Non-pigmented ciliary epithelial cell (primary cell): ENCODE measurements at regions not wholly inside any gene's neighbourhood (a gene's known extent, or its start where the extent isn't known, plus 50 kb on each side); places are given as distances from the start of the nearest gene placed in this dataset.

ENCODE experiments used
- DNase-seq: peaks from one replicate; pipeline ENCODE4 v3.0.0-alpha.2; 2010; ENCODE audit warnings: low read depth

GRCh38 chr2:48107326-48107925 lies 201.1 kb upstream of the FBXO11 start:
- DNase-seq = no peak

GRCh38 chr2:48108455-48108854 lies 202.2 kb upstream of the FBXO11 start:
- DNase-seq = no peak

GRCh38 chr2:48109491-48110204 lies 203.3 kb upstream of the FBXO11 start:
- no peak for DNase-seq

- DNase-seq = no peak
Observed at GRCh38 chr2:48110492-48110891, 204.0 kb upstream of the FOXN2 start.

- DNase-seq = no peak
Observed at GRCh38 chr2:48112911-48113680, 201.4 kb upstream of the FOXN2 start.

- no peak for DNase-seq
Observed at GRCh38 chr2:48113767-48114166, 200.7 kb upstream of the FOXN2 start.

- DNase-seq = no peak
Observed at GRCh38 chr2:48114256-48114655, 200.2 kb upstream of the FOXN2 start.

- DNase-seq = no peak
Observed at GRCh38 chr2:48116497-48116896, 198.0 kb upstream of the FOXN2 start.

GRCh38 chr2:48118895-48119294 lies 195.6 kb upstream of the FOXN2 start:
- DNase-seq = no peak

GRCh38 chr2:48120112-48120511 lies 194.4 kb upstream of the FOXN2 start:
- DNase-seq = no peak

GRCh38 chr2:48120759-48121242 lies 193.7 kb upstream of the FOXN2 start:
- no peak for DNase-seq

GRCh38 chr2:48122166-48122565 lies 192.3 kb upstream of the FOXN2 start:
- DNase-seq = no peak

GRCh38 chr2:48124592-48124991 lies 189.9 kb upstream of the FOXN2 start:
- DNase-seq = no peak

- no peak for DNase-seq
Observed at GRCh38 chr2:48126162-48126561, 188.3 kb upstream of the FOXN2 start.

GRCh38 chr2:48127612-48128191 lies 186.8 kb upstream of the FOXN2 start:
- no peak for DNase-seq

- no peak for DNase-seq
Observed at GRCh38 chr2:48129293-48129950, 185.1 kb upstream of the FOXN2 start.

- DNase-seq = no peak
Observed at GRCh38 chr2:48131539-48132270, 182.8 kb upstream of the FOXN2 start.

GRCh38 chr2:48132271-48132625 lies 182.2 kb upstream of the FOXN2 start:
- no peak for DNase-seq

GRCh38 chr2:48134704-48135103 lies 179.8 kb upstream of the FOXN2 start:
- DNase-seq = no peak

GRCh38 chr2:48135797-48136196 lies 178.7 kb upstream of the FOXN2 start:
- DNase-seq = no peak

GRCh38 chr2:48137829-48138228 lies 176.7 kb upstream of the FOXN2 start:
- no peak for DNase-seq

- no peak for DNase-seq
Observed at GRCh38 chr2:48138898-48139297, 175.6 kb upstream of the FOXN2 start.
